H1 (cell line): ENCODE measurements at regions not wholly inside any gene's neighbourhood (a gene's known extent, or its start where the extent isn't known, plus 50 kb on each side); places are given as distances from the start of the nearest gene placed in this dataset.

ENCODE experiments used
- CTCF ChIA-PET: fragments of 300-600 bp; sonication (Branson Sonifier 250); formaldehyde crosslinking; loops from one replicate; lab custom pipeline; 2021; ENCODE audit not compliant: partially characterized antibody; lab: Charles Lee
- POLR2A ChIA-PET: fragments of 300-600 bp; sonication (Branson Sonifier 250); formaldehyde crosslinking; loops from one replicate; lab custom pipeline; 2021; ENCODE audit warnings: inconsistent platforms; ENCODE audit not compliant: partially characterized antibody; lab: Charles Lee
- DNase-seq, 2 experiments: peaks; one replicate each; pipeline versions ENCODE4 v3.0.0 to v3.0.0-alpha.2; 2010 to 2022; ENCODE audit warnings: low spot score in 2 of 2, low read depth in 1 of 2, mixed read lengths in 1 of 2
- FAIRE-seq: peaks from 2 replicates; lab custom pipeline; 2011; peaks lifted over from hg19 to GRCh38; lab: Jason Lieb, UNC
- H2AFZ ChIP-seq: 2 replicates; pipeline ENCODE4 v1.8.1; 2012; ENCODE audit warnings: low read length, inconsistent platforms
- H2AK5ac ChIP-seq: 2 replicates; pipeline ENCODE4 v1.6.1; 2013; ENCODE audit warnings: low read depth, low read length
- H2BK120ac ChIP-seq: replicated peaks from 2 replicates; pipeline ENCODE3; 2013; ENCODE audit warnings: low read depth, low read length, inconsistent platforms
- H2BK12ac ChIP-seq: 2 replicates; pipeline ENCODE4 v1.6.1; 2013; ENCODE audit warnings: low read depth, low read length
- H2BK15ac ChIP-seq: 2 replicates; pipeline ENCODE4 v1.6.1; 2013; ENCODE audit warnings: low read length
- H2BK20ac ChIP-seq: 2 replicates; pipeline ENCODE4 v1.6.1; 2013; ENCODE audit warnings: low read length
- H2BK5ac ChIP-seq: 2 replicates; pipeline ENCODE4 v1.6.1; 2013; ENCODE audit warnings: low read depth, low read length
- H3K14ac ChIP-seq: 2 replicates; pipeline ENCODE4 v1.6.1; 2013; ENCODE audit warnings: inconsistent platforms; ENCODE audit not compliant: insufficient read length
- H3K18ac ChIP-seq: 2 replicates; pipeline ENCODE4 v1.6.1; 2013; ENCODE audit warnings: low read length; ENCODE audit errors: extremely low read depth
- H3K23ac ChIP-seq: 2 replicates; pipeline ENCODE4 v1.6.1; 2013; ENCODE audit warnings: inconsistent platforms; ENCODE audit not compliant: insufficient read length
- H3K23me2 ChIP-seq: 2 replicates; pipeline ENCODE4 v1.6.1; 2013; ENCODE audit warnings: low read depth, low read length
- H3K27ac ChIP-seq: 2 replicates; pipeline ENCODE4 v1.6.1; 2011; ENCODE audit warnings: low read depth, low read length, inconsistent platforms
- H3K27me3 ChIP-seq, 4 experiments: replicated peaks in 1 of 4; 1 replicate in 1 of 4; 2 replicates in 3 of 4; pipeline versions ENCODE4 v1.6.1 to v1.8.1; 2011 to 2013; ENCODE audit warnings: low read length in 3 of 4, mild to moderate bottlenecking in 3 of 4, inconsistent platforms in 2 of 4, mixed read lengths in 2 of 4, moderate library complexity in 1 of 4; ENCODE audit not compliant: control insufficient read depth in 3 of 4, insufficient read depth in 3 of 4; ENCODE audit errors: extremely low read depth in 1 of 4
- H3K36me3 ChIP-seq, 4 experiments: 2 replicates each; pipeline versions ENCODE4 v1.6.1 to v1.8.1; 2011 to 2013; ENCODE audit warnings: mild to moderate bottlenecking in 4 of 4, low read length in 3 of 4, moderate library complexity in 2 of 4, control low read depth in 1 of 4, inconsistent platforms in 1 of 4; ENCODE audit not compliant: insufficient read depth in 4 of 4, control insufficient read depth in 2 of 4
- H3K4ac ChIP-seq: replicated peaks from 2 replicates; pipeline ENCODE3; 2013; ENCODE audit warnings: low read length, low read depth, mixed read lengths, inconsistent platforms; ENCODE audit not compliant: insufficient read length
- H3K4me1 ChIP-seq, 4 experiments: replicated peaks in 1 of 4; 1 replicate in 1 of 4; 2 replicates in 3 of 4; pipeline versions ENCODE4 v1.6.1 to v1.8.1; 2011 to 2013; ENCODE audit warnings: low read length in 3 of 4, inconsistent platforms in 2 of 4, mixed read lengths in 1 of 4; ENCODE audit not compliant: insufficient read depth in 4 of 4, control insufficient read depth in 3 of 4
- H3K4me2 ChIP-seq, 2 experiments: 2 replicates each; pipeline versions ENCODE4 v1.6.1 to v1.8.1; 2011 to 2013; ENCODE audit warnings: low read depth in 2 of 2, low read length in 2 of 2, control low read depth in 1 of 2, inconsistent platforms in 1 of 2, mild to moderate bottlenecking in 1 of 2; ENCODE audit not compliant: insufficient read depth in 1 of 2
- H3K4me3 ChIP-seq, 4 experiments: fragments of 200-600, 300-600 bp in 1 of 4; sonication (generic), shearing (Covaris generic), sonication (Bioruptor Twin) in 1 of 4; 2 replicates each; pipeline versions ENCODE4 v1.5.1 to v1.8.1; 2011 to 2016; ENCODE audit warnings: low read length in 4 of 4, low read depth in 3 of 4, control low read depth in 2 of 4, inconsistent platforms in 2 of 4, mild to moderate bottlenecking in 2 of 4, mixed read lengths in 1 of 4, moderate library complexity in 1 of 4; ENCODE audit not compliant: insufficient read depth in 2 of 4; ENCODE audit errors: extremely low read depth in 1 of 4
- H3K56ac ChIP-seq: replicated peaks from 2 replicates; pipeline ENCODE3; 2013; ENCODE audit warnings: low read depth, mild to moderate bottlenecking, mixed read lengths, low read length, inconsistent platforms; ENCODE audit not compliant: insufficient read length
- H3K79me1 ChIP-seq: 2 replicates; pipeline ENCODE4 v1.6.1; 2013; ENCODE audit warnings: low read depth, low read length, control low read depth
- H3K79me2 ChIP-seq, 2 experiments: 2 replicates each; pipeline versions ENCODE4 v1.6.1 to v1.8.1; 2012 to 2013; ENCODE audit warnings: low read length in 2 of 2, mild to moderate bottlenecking in 2 of 2, inconsistent platforms in 1 of 2; ENCODE audit not compliant: insufficient read depth in 2 of 2, control insufficient read depth in 1 of 2
- H3K9ac ChIP-seq, 4 experiments: replicated peaks in 1 of 4; 1 replicate in 1 of 4; 2 replicates in 3 of 4; pipeline versions ENCODE4 v1.6.1 to v1.8.1; 2011 to 2013; ENCODE audit warnings: low read depth in 3 of 4, low read length in 3 of 4, control low read depth in 2 of 4, mild to moderate bottlenecking in 2 of 4, moderate library complexity in 2 of 4, inconsistent platforms in 1 of 4; ENCODE audit errors: extremely low read depth in 1 of 4
- H3K9me3 ChIP-seq, 2 experiments: 2 replicates each; pipeline versions ENCODE4 v1.6.1 to v1.8.1; 2012 to 2013; ENCODE audit warnings: mild to moderate bottlenecking in 2 of 2, moderate library complexity in 2 of 2, control low read depth in 1 of 2, inconsistent platforms in 1 of 2, low read depth in 1 of 2, low read length in 1 of 2, mixed read lengths in 1 of 2; ENCODE audit not compliant: insufficient read depth in 2 of 2
- H4K20me1 ChIP-seq, 2 experiments: replicated peaks in 1 of 2; 2 replicates each; pipeline versions ENCODE3 to v1.8.1; 2011 to 2013; ENCODE audit warnings: inconsistent platforms in 2 of 2, low read length in 2 of 2, mild to moderate bottlenecking in 1 of 2; ENCODE audit not compliant: insufficient read depth in 2 of 2, control insufficient read depth in 1 of 2
- H4K5ac ChIP-seq: 2 replicates; pipeline ENCODE4 v1.6.1; 2013; ENCODE audit warnings: low read length, low read depth, mixed read lengths, inconsistent platforms; ENCODE audit not compliant: insufficient read length
- H4K8ac ChIP-seq: 2 replicates; pipeline ENCODE4 v1.8.0; 2013; ENCODE audit warnings: mild to moderate bottlenecking, moderate library complexity, low read length, inconsistent platforms; ENCODE audit not compliant: insufficient read depth; ENCODE audit errors: extremely low read depth
- H4K91ac ChIP-seq: replicated peaks from 2 replicates; pipeline ENCODE3; 2013; ENCODE audit warnings: low read length, mixed read lengths, inconsistent platforms; ENCODE audit not compliant: insufficient read length
- CBX8 ChIP-seq: fragments of 300-800, 300-1000 bp; sonication (generic); IDR thresholded peaks from 2 replicates; pipeline ENCODE4 v1.7.1; 2016; ENCODE audit warnings: low read depth, low read length, borderline replicate concordance
- CEBPB ChIP-seq: IDR thresholded peaks from 2 replicates; pipeline ENCODE4 v1.6.1; 2012; ENCODE audit warnings: low read depth, low read length
- EGR1 ChIP-seq: IDR thresholded peaks from 2 replicates; pipeline ENCODE4 v1.6.1; 2011; ENCODE audit warnings: low read depth, low read length, borderline replicate concordance
- HDAC6 ChIP-seq: IDR thresholded peaks from one replicate; pipeline ENCODE4 v1.7.1; 2012; ENCODE audit warnings: low read depth, mild to moderate bottlenecking, inconsistent platforms, low read length, moderate library complexity
- KDM4A ChIP-seq: IDR thresholded peaks from one replicate; pipeline ENCODE4 v1.7.1; 2012; ENCODE audit warnings: low read depth, mild to moderate bottlenecking, moderate library complexity, low read length, inconsistent platforms; ENCODE audit not compliant: severe bottlenecking
- RNF2 ChIP-seq: fragments of 200-900, 300-1000 bp; sonication (generic); IDR thresholded peaks from 2 replicates; pipeline ENCODE4 v1.7.1; 2016; ENCODE audit warnings: borderline replicate concordance, low read depth, mild to moderate bottlenecking, antibody characterized with exemption, low read length; ENCODE audit not compliant: poor library complexity, severe bottlenecking; ENCODE audit errors: missing control alignments
- SIRT6 ChIP-seq: IDR thresholded peaks from one replicate; pipeline ENCODE4 v1.7.1; 2012; ENCODE audit warnings: low read length, inconsistent platforms
- SIX5 ChIP-seq: IDR thresholded peaks from 2 replicates; pipeline ENCODE4 v1.6.1; 2011; ENCODE audit warnings: mild to moderate bottlenecking, low read depth, low read length
- SP2 ChIP-seq: IDR thresholded peaks from 2 replicates; pipeline ENCODE4 v1.6.1; 2012; ENCODE audit warnings: mild to moderate bottlenecking, low read length, inconsistent platforms
- TCF12 ChIP-seq: IDR thresholded peaks from 2 replicates; pipeline ENCODE4 v1.6.1; 2011; ENCODE audit warnings: low read depth, mild to moderate bottlenecking, low read length
- WGBS, 2 experiments: shearing (Covaris generic) in 1 of 2; methylation state at CpG; one replicate each; pipeline versions ENCODE4 v1.1.6 to v1.1.7; 2013 to 2015; ENCODE audit warnings: low lambda C conversion rate in 2 of 2, mixed read lengths in 2 of 2, inconsistent platforms in 1 of 2, low coverage in 1 of 2, missing lambda C conversion rate in 1 of 2; ENCODE audit not compliant: insufficient replicate concordance in 2 of 2, insufficient coverage in 1 of 2, insufficient read length in 1 of 2; ENCODE audit errors: extremely low coverage in 1 of 2, missing lambda C conversion rate in 1 of 2; 5-methylcytosine and 5-hydroxymethylcytosine counted together

GRCh38 chr11:107203656-107204055 lies 185.4 kb upstream of the GUCY1A2 start:
- no peak overlapping the region for H3K14ac ChIP-seq
- H4K8ac ChIP-seq: no peak overlapping the region
- H4K20me1 ChIP-seq: peaks cover 0 to 2% of the 10 kb centered on the region in 2 experiments
- POLR2A ChIA-PET: no interaction called here
- no peak overlapping the region for H3K4me2 ChIP-seq
- H2BK12ac ChIP-seq: no peak overlapping the region
- no peak overlapping the region for H3K27ac ChIP-seq
- no peak overlapping the region for H2AK5ac ChIP-seq
- 81% methylated on average over 1 of the region's 1 CpG; no CpG with 5 or more reads in 1 of the 2 experiments for WGBS, 2 experiments
- H3K4ac ChIP-seq: no peak overlapping the region
- no peaks in the 10 kb centered on the region for H3K79me1 ChIP-seq
- no peaks in the 10 kb centered on the region for H3K4me1 ChIP-seq
- 0 out of 4 replicates have a peak, but pooled peaks cover 6 to 7% of the 10 kb centered on the region in 2 experiments for H3K9me3 ChIP-seq
- no peak overlapping the region for H2BK15ac ChIP-seq
- H2BK5ac ChIP-seq: no peak overlapping the region
- H3K23ac ChIP-seq: no peak overlapping the region
- TF ChIP-seq TCF12: no peak
- no peak for TF ChIP-seq SP2
- TF ChIP-seq SIRT6: no peak
- no peak for TF ChIP-seq EGR1
- no peak for TF ChIP-seq KDM4A
- no peak for TF ChIP-seq CEBPB
- TF ChIP-seq CBX8: no peak
- no peak for TF ChIP-seq HDAC6
- TF ChIP-seq RNF2: no peak
- TF ChIP-seq SIX5: no peak
- TF ChIP-seq, all 59 proteins: peak for 0
- Histone ChIP-seq H3K4me3 (no peak overlapping the region), H3K23me2 (no peaks in the 10 kb centered on the region), H3K18ac (no peak overlapping the region), H3K79me2 (no peaks in the 10 kb centered on the region), H3K36me3 (no peaks in the 10 kb centered on the region), H3K27me3 (no peaks in the 10 kb centered on the region), H2AFZ (no peak overlapping the region), H2BK120ac (no peak overlapping the region), H2BK20ac (no peak overlapping the region), H4K91ac (no peak overlapping the region), H3K9ac (no peak overlapping the region), H3K56ac (no peak overlapping the region), H4K5ac (no peak overlapping the region)
- FAIRE-seq (no peak), DNase-seq (no peak)
- CTCF ChIA-PET: no interaction called here
